Liver (tissue), 8 donors: ENCODE measurements at regions not wholly inside any gene's neighbourhood (a gene's known extent, or its start where the extent isn't known, plus 50 kb on each side); places are given as distances from the start of the nearest gene placed in this dataset.
A peak's percentile ranks its signal among the peaks of the same experiment; 100 is the strongest.

Experiments
- DNase-seq: peaks from one replicate; pipeline ENCODE4 v3.0.0-alpha.2; 2017; ENCODE audit warnings: low spot score
- H3K27ac ChIP-seq, 2 donors: one replicate each; pipeline ENCODE4 v1.7.0; 2013; ENCODE audit warnings: inconsistent platforms in 2 of 2, low read length in 2 of 2, control low read depth in 1 of 2, low read depth in 1 of 2, mild to moderate bottlenecking in 1 of 2
- H3K27me3 ChIP-seq, 4 donors: one replicate each; pipeline versions ENCODE4 v1.6.1 to v1.7.0; 2013; ENCODE audit warnings: low read length in 3 of 4, inconsistent platforms in 1 of 4, mild to moderate bottlenecking in 1 of 4, moderate library complexity in 1 of 4; ENCODE audit not compliant: control insufficient read depth in 4 of 4, insufficient read depth in 4 of 4
- H3K36me3 ChIP-seq, 4 donors: one replicate each; pipeline versions ENCODE4 v1.6.1 to v1.7.0; 2013; ENCODE audit warnings: low read length in 3 of 4, mild to moderate bottlenecking in 3 of 4, low read depth in 1 of 4, moderate library complexity in 1 of 4; ENCODE audit not compliant: control insufficient read depth in 4 of 4, insufficient read depth in 3 of 4
- H3K4me1 ChIP-seq, 4 donors: one replicate each; pipeline versions ENCODE4 v1.6.1 to v1.7.0; 2013; ENCODE audit warnings: low read length in 3 of 4, mild to moderate bottlenecking in 3 of 4, moderate library complexity in 1 of 4; ENCODE audit not compliant: control insufficient read depth in 4 of 4, insufficient read depth in 4 of 4
- H3K4me3 ChIP-seq, 3 donors: one replicate each; pipeline versions ENCODE4 v1.6.1 to v1.7.0; 2013; ENCODE audit warnings: low read length in 3 of 3, control low read depth in 1 of 3, low read depth in 1 of 3, mild to moderate bottlenecking in 1 of 3
- H3K9ac ChIP-seq, 2 donors: one replicate each; pipeline ENCODE4 v1.7.0; 2013; ENCODE audit warnings: low read length in 2 of 2, mild to moderate bottlenecking in 2 of 2, moderate library complexity in 2 of 2, control low read depth in 1 of 2, low read depth in 1 of 2
- H3K9me3 ChIP-seq, 4 donors: one replicate each; pipeline versions ENCODE4 v1.6.1 to v1.7.0; 2013; ENCODE audit warnings: low read length in 3 of 4; ENCODE audit not compliant: control insufficient read depth in 4 of 4
- EGR1 ChIP-seq, 2 donors: IDR thresholded peaks; 2 replicates each; pipeline ENCODE4 v1.6.1; 2016 to 2018; ENCODE audit warnings: antibody characterized with exemption in 2 of 2, low read depth in 2 of 2
- FOXA1 ChIP-seq: IDR thresholded peaks from 2 replicates; pipeline ENCODE4 v1.6.1; 2016; ENCODE audit warnings: antibody characterized with exemption
- FOXA2 ChIP-seq: IDR thresholded peaks from 2 replicates; pipeline ENCODE4 v1.6.1; 2016; ENCODE audit warnings: antibody characterized with exemption
- GABPA ChIP-seq, 2 donors: IDR thresholded peaks in 1 of 2; conservative IDR thresholded peaks in 1 of 2; 2 replicates each; pipeline ENCODE4 v1.6.1; 2016; ENCODE audit warnings: antibody characterized with exemption in 2 of 2, mild to moderate bottlenecking in 1 of 2, moderate library complexity in 1 of 2
- HNF4A ChIP-seq, 2 donors: conservative IDR thresholded peaks; 2 replicates each; pipeline ENCODE4 v1.6.1; 2016; ENCODE audit warnings: antibody characterized with exemption in 2 of 2, mild to moderate bottlenecking in 2 of 2
- HNF4G ChIP-seq: IDR thresholded peaks from 2 replicates; pipeline ENCODE4 v1.6.1; 2016; ENCODE audit warnings: antibody characterized with exemption
- JUND ChIP-seq, 2 donors: IDR thresholded peaks; 2 replicates each; pipeline ENCODE4 v1.6.1; 2016; ENCODE audit warnings: antibody characterized with exemption in 2 of 2
- NR2F2 ChIP-seq: IDR thresholded peaks from 2 replicates; pipeline ENCODE4 v1.6.1; 2016; ENCODE audit warnings: antibody characterized with exemption
- RAD21 ChIP-seq, 2 donors: IDR thresholded peaks; 2 replicates each; pipeline ENCODE4 v1.6.1; 2016; ENCODE audit warnings: antibody characterized with exemption in 2 of 2, mild to moderate bottlenecking in 2 of 2
- RXRA ChIP-seq, 2 donors: IDR thresholded peaks; 2 replicates each; pipeline ENCODE4 v1.6.1; 2017 to 2018; ENCODE audit warnings: antibody characterized with exemption in 2 of 2, mild to moderate bottlenecking in 1 of 2
- SP1 ChIP-seq: IDR thresholded peaks from 2 replicates; pipeline ENCODE4 v1.6.1; 2018; ENCODE audit warnings: antibody characterized with exemption, mild to moderate bottlenecking
- TAF1 ChIP-seq: conservative IDR thresholded peaks from 2 replicates; pipeline ENCODE4 v1.6.1; 2016; ENCODE audit warnings: antibody characterized with exemption, mild to moderate bottlenecking
- YY1 ChIP-seq: IDR thresholded peaks from 2 replicates; pipeline ENCODE4 v1.6.1; 2016; ENCODE audit warnings: antibody characterized with exemption, mild to moderate bottlenecking
- WGBS: extraction: QIAGEN DNeasy Blood & Tissue Kit; methylation state at CpG from one replicate; pipeline ENCODE4 v1.1.7; 2013; 5-methylcytosine and 5-hydroxymethylcytosine counted together
- TF ChIP-seq, protein P1 (sequence below): IDR thresholded peaks from 2 replicates; pipeline ENCODE4 v1.6.1; 2016; ENCODE audit warnings: antibody characterized with exemption
- TF ChIP-seq, protein P2 (sequence below): fragments of 150-350 bp; IDR thresholded peaks from 2 replicates; pipeline ENCODE4 v1.5.1; 2017; ENCODE audit warnings: improper control_type of control experiment, low read depth, low read length; ENCODE audit not compliant: missing input control
- TF ChIP-seq, protein P3 (sequence below): IDR thresholded peaks from 2 replicates; pipeline ENCODE4 v1.6.1; 2016; ENCODE audit warnings: antibody characterized with exemption, mild to moderate bottlenecking
- TF ChIP-seq, protein P4 (sequence below): IDR thresholded peaks from 2 replicates; pipeline ENCODE4 v1.6.1; 2016; ENCODE audit warnings: antibody characterized with exemption
- TF ChIP-seq, protein P5 (sequence below): IDR thresholded peaks from 2 replicates; pipeline ENCODE4 v1.6.1; 2016; ENCODE audit warnings: antibody characterized with exemption
- donor health status: healthy.
- donor health status: healthy.
- donor health status: healthy.
- donor health status: healthy.
- donor health status: healthy.

DNA sequence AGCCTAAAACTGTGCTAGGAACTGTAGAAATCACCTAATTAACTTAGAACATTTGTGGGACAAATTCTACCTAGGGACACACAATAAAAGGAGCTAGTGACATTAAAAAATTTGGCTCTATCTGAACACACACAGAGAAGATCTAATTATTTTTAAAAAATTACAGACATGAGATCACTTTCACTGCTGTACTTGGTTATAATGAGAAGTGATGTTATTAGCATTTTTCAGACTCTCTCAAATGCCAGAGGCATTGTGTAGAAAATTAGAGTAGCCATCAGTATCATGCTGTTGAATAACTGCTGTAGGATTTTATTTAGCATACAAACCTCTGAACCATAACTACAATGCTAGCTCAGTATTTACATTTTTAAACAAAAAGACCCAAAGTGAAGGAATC, 109.1 kb upstream of the ANK2 start:
- H3K27ac ChIP-seq, result no peak overlapping the region
- DNase-seq, result no peak
- no peak overlapping the region for H3K4me3 ChIP-seq
- TF ChIP-seq TAF1 (no peak), GABPA (IDR thresholded peaks at IDR 0.05 in 1 of 2, conservative IDR thresholded peaks at IDR 0.05 in 1 of 2) (no peak), YY1 (no peak), NR2F2 (no peak), HNF4G (no peak), EGR1 (IDR thresholded peaks at IDR 0.05; ENCODE audit: low read depth in 2 of 2) (no peak), RXRA (IDR thresholded peaks at IDR 0.05) (no peak), SP1 (no peak), FOXA2 (no peak), RAD21 (IDR thresholded peaks at IDR 0.05) (no peak), HNF4A (conservative IDR thresholded peaks at IDR 0.05) (no peak), FOXA1 (no peak), JUND (IDR thresholded peaks at IDR 0.05) (no peak)
- TF ChIP-seq, protein P1, sequence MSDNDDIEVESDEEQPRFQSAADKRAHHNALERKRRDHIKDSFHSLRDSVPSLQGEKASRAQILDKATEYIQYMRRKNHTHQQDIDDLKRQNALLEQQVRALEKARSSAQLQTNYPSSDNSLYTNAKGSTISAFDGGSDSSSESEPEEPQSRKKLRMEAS, result no peak
- TF ChIP-seq, protein P2, sequence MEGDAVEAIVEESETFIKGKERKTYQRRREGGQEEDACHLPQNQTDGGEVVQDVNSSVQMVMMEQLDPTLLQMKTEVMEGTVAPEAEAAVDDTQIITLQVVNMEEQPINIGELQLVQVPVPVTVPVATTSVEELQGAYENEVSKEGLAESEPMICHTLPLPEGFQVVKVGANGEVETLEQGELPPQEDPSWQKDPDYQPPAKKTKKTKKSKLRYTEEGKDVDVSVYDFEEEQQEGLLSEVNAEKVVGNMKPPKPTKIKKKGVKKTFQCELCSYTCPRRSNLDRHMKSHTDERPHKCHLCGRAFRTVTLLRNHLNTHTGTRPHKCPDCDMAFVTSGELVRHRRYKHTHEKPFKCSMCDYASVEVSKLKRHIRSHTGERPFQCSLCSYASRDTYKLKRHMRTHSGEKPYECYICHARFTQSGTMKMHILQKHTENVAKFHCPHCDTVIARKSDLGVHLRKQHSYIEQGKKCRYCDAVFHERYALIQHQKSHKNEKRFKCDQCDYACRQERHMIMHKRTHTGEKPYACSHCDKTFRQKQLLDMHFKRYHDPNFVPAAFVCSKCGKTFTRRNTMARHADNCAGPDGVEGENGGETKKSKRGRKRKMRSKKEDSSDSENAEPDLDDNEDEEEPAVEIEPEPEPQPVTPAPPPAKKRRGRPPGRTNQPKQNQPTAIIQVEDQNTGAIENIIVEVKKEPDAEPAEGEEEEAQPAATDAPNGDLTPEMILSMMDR, result no peak
- TF ChIP-seq, protein P3, sequence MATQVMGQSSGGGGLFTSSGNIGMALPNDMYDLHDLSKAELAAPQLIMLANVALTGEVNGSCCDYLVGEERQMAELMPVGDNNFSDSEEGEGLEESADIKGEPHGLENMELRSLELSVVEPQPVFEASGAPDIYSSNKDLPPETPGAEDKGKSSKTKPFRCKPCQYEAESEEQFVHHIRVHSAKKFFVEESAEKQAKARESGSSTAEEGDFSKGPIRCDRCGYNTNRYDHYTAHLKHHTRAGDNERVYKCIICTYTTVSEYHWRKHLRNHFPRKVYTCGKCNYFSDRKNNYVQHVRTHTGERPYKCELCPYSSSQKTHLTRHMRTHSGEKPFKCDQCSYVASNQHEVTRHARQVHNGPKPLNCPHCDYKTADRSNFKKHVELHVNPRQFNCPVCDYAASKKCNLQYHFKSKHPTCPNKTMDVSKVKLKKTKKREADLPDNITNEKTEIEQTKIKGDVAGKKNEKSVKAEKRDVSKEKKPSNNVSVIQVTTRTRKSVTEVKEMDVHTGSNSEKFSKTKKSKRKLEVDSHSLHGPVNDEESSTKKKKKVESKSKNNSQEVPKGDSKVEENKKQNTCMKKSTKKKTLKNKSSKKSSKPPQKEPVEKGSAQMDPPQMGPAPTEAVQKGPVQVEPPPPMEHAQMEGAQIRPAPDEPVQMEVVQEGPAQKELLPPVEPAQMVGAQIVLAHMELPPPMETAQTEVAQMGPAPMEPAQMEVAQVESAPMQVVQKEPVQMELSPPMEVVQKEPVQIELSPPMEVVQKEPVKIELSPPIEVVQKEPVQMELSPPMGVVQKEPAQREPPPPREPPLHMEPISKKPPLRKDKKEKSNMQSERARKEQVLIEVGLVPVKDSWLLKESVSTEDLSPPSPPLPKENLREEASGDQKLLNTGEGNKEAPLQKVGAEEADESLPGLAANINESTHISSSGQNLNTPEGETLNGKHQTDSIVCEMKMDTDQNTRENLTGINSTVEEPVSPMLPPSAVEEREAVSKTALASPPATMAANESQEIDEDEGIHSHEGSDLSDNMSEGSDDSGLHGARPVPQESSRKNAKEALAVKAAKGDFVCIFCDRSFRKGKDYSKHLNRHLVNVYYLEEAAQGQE, result no peak
- TF ChIP-seq, protein P4, sequence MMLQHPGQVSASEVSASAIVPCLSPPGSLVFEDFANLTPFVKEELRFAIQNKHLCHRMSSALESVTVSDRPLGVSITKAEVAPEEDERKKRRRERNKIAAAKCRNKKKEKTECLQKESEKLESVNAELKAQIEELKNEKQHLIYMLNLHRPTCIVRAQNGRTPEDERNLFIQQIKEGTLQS, result no peak
- TF ChIP-seq, protein P5, sequence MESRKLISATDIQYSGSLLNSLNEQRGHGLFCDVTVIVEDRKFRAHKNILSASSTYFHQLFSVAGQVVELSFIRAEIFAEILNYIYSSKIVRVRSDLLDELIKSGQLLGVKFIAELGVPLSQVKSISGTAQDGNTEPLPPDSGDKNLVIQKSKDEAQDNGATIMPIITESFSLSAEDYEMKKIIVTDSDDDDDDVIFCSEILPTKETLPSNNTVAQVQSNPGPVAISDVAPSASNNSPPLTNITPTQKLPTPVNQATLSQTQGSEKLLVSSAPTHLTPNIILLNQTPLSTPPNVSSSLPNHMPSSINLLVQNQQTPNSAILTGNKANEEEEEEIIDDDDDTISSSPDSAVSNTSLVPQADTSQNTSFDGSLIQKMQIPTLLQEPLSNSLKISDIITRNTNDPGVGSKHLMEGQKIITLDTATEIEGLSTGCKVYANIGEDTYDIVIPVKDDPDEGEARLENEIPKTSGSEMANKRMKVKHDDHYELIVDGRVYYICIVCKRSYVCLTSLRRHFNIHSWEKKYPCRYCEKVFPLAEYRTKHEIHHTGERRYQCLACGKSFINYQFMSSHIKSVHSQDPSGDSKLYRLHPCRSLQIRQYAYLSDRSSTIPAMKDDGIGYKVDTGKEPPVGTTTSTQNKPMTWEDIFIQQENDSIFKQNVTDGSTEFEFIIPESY, result no peak
- H3K9ac ChIP-seq, result no peak overlapping the region
- no peaks in the 10 kb centered on the region for H3K9me3 ChIP-seq
- no peaks in the 10 kb centered on the region for H3K4me1 ChIP-seq
- no peaks in the 10 kb centered on the region for H3K27me3 ChIP-seq
- H3K36me3 ChIP-seq, result no peaks in the 10 kb centered on the region

DNA sequence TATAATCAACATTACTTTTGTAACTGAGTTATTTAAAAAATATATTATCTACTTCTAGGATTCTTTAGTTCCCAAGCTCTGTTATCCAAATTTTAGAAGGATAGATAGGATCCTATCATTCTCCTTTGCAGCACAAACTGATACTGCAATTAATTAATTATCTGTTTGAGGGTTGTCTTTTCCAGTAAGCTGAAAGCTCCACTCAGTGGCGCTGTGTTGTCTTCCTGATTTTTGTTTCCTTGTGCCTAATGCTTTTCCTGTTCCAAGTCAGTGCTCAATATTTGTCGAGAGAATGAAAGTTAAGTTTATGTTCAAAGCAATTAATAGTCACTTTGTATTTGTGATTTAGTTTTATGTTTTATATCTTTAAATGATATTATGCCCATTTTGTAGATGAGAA, 107.4 kb upstream of the ANK2 start:
- peaks cover 0 to 4% (median 0%) of the 10 kb centered on the region in 4 donors for H3K27me3 ChIP-seq
- WGBS, result 76% methylated on average over 2 of the region's 2 CpGs

More for the DNA sequence above, 107.4 kb upstream of the ANK2 start:
- Histone ChIP-seq H3K27ac (no peak overlapping the region), H3K9me3 (no peaks in the 10 kb centered on the region), H3K36me3 (no peaks in the 10 kb centered on the region), H3K9ac (no peak overlapping the region), H3K4me1 (no peaks in the 10 kb centered on the region), H3K4me3 (no peak overlapping the region)
- no peak for DNase-seq
- TF ChIP-seq, protein P5, result no peak
- TF ChIP-seq NR2F2, result no peak
- peak in 1 of 2 donors; percentile 25 for TF ChIP-seq RAD21 (IDR thresholded peaks at IDR 0.05)
